ENCODE measurements at regions not wholly inside any gene's neighbourhood (a gene's known extent, or its start where the extent isn't known, plus 50 kb on each side); places are given as distances from the start of the nearest gene placed in this dataset.

- DNase-seq = no peak
These were observed 129.3 kb upstream of the CCDC68 start for GRCh38 chr18:55088561-55088960.

DNA sequence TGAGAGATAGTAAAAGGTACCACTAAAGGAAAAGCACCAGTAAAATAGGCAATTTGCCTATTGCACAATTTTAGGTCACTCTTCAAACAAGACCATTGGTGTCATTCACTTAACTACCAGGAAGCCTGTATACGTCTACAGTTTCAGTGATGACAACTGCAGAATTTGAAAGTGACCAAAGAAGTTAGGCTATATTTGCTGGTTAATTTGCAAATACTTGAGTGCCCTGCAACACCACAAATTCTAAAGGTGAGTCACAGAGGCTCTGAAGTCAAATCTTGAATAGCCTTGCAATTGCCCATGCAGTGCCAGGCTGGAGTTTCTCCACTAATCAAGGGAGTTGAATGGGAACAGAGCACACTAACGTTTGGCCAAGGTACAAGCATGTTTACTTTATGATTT lies 128.7 kb upstream of the CCDC68 start:
- DNase-seq = no peak

GRCh38 chr18:55086906-55087305 lies 127.6 kb upstream of the CCDC68 start:
- DNase-seq = no peak

- no peak for DNase-seq
These were observed 126.5 kb upstream of the CCDC68 start for GRCh38 chr18:55085557-55086285.

DNA sequence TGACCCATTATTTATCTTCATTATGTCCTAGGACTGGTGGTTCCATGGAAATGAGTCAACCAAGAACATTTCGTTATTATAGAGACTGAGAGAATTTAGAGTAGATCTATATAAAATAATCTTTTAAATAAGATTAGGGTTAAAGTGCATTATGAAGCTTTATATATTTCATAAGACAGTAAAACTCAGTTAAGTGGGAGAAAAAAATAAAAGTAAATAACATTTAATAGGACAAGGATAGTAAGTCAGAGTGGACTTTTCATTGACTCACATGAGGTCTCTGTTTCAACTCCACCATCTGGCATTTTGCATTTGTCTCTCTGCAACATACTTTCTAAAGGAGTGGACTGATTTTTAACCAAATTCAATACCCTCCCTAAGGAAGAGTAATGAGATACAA lies 125.3 kb upstream of the CCDC68 start:
- DNase-seq = no peak

DNA sequence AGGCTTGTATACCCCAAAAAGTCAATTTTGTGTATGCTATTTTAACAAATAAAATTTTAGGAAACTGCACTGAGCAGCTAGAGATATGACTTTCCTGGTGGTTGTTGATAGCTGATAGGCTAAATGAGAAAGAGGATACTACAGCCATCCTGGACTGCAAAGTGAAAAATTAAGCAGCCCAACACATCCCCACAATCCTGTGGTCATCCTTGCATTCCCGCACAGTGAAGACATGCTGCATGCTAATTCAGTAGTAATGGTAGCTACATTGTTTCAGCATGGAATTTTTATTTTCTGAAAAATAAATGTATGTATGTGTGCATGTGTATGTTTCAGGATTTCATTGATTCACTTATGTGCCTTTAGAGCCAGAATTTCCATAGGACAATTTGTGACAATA lies 124.2 kb upstream of the CCDC68 start:
- no peak for DNase-seq

DNA sequence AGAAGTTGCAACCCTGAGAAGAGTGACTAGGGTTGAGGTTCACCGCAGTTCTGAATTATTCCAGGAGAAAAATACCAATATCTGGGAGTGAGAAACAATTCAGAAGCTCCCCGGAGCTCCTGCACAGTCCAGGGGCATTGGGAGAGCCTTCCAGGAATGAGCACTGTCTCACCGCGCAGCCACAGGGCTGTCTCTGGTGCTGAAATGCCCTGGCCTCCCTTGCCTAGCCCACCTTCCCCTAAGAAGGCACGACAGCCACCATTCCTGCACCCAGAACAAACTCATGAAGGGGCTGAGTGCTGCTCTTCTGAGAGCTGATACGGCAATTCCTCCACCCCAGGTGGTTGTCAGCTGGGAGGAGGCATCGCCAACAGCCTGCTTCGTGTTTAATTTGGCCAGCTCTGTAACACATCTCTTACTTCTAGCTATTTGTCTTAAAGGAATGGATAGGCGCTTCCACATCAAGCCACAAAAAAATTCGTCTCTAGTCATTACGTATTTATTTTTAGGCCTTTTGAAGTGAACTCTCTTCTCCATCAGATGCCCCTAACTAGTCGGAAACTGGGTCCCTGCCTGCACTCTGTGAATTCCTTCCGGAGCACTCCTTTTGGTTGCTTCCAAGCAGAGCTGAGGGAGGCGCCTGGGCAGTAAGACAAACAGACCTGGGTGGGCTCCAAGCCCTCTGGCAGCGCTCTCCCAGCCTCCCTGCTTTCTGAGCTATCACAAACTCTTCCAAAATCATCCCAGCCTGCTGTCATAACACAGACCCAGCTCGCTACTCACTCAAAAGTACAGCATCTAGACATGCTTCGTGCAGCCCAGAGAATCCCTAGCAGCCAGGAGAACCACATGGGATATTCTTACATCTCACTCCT lies 120.5 kb upstream of the CCDC68 start:
- no peak for DNase-seq

DNA sequence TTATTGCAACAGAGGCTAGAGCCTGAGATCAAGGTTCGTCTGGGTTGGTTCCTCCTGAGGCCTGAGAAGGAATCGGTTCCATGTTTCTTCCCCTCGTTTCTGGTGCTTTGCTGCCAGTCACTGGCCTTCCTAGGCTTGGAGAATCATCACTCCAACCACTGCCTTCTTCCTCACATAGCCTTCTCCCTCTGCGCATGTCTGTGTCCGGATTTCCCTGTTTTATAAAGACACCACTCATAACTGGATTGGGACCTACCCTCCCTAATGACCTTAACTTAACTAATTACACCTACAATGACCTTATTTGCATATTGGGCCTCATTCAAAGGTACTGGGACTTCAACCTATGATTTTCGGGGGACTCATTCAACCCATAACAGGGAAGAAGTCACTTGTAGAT lies 119.8 kb upstream of the CCDC68 start:
- no peak for DNase-seq

DNA sequence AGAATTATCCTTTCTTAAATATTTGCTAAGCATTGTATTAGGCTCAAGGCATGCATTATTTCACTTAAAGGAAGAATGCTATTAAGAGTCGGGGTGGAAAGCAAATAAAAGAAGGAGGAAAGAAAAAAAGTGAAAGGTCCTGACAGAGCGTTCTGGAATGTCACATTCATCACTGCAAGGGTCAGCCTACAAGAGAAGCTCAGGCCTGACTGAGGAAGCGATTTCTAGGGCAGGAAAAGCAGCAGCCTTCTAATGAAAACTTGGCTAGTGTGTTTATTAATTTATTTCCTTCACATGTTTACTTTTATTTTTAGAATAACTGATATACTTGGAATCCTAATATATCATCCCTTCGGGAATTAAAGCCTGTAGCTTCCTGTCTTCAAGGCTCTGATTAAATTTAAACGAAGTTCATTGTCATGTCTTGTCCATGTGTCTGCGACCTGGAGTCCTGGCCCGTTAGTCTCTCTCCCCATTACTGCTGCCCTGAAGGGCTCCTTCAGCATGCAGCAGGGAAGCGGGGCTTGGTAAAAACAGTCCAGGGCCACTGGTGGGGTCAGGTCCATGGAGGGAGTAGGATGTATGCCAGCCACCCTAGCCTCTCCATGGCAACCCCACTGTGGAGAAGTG lies 119.2 kb upstream of the CCDC68 start:
- no peak for DNase-seq

DNA sequence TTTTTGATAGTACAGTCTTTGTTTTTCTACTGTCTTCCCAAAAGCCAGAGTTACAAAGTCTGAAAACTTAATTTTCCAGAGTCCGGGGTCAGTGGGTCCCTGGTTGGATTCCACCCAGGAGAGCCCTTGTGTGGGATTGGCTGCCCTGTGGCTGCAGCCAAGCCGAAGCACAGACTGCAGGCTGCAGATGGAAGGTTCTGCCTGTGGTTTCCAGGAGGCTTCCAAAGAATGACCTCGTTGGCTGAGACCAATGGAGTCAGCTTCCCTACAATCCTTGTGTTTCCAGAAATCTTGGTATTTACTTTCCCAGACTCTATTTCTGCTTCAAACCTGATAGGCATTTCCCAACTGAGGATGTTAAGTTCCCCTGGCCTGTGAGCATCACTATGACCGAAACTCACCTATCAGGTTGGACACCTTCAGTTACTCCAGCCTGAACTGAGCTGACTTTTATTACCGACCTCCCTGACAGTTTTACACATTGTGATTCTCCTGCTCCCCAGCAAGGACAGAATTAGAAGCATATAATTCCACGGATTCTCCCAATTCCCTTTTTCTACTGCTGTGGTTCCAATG lies 117.5 kb upstream of the CCDC68 start:
- DNase-seq = no peak

DNA sequence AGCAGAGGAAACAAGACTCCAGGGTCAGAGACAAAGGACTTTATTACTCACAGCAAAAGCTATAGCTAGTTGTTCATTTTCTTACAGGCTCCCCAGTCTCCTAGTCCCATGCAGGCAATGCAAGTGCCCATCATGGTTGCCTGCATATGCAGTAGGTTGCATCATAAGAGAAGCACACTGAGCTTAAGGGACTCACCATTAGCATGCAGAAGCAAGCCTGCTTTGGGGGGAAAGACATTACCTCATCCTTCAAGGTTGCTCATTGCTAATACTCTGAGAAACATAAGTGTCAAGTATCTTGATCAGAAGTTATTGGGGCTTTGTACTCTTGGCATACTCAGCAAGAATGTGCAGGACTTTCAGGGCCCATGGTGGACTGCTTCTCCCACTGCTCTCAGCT lies 114.6 kb upstream of the CCDC68 start:
- DNase-seq = no peak

DNA sequence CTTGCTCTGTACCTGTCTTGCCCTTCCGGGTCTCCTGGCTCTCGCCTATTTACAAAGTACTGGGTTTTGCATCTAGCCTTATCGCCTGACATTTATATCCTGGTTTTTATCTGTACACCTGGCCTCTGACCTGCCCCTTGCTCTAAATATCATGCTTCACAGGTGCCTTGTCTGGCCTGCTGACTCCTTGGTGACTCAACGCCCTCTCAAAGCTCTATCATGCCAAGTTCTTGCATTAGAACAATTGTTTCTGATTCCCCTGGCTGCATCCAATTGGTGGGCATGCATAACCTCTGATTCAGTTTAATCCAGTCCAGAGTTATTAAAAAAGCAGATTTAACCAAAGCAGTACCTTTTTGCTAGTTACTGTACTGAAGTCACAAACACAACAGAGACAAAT lies 113.9 kb upstream of the CCDC68 start:
- DNase-seq = no peak

DNA sequence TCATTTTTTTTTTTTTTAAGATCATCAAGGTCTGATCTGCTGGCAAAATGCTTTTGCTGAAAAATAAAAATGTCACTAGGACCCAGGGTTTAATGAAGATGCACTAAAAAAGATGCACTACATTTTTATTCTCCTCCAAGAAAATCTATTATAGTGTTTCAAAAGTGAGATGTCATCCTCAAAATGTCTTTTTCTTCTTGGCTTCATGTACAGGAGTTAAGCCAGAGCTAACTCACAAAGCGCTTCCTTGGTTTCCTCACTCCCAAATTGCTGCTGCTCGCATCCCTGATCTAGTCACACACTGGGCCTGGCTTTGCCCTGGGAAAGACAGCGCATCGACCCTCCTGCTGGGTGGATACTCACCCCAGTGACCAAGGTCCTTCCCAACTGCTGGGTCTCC lies 113.4 kb upstream of the CCDC68 start:
- no peak for DNase-seq

GRCh38 chr18:55072181-55072580 lies 112.9 kb upstream of the CCDC68 start:
- no peak for DNase-seq

DNA sequence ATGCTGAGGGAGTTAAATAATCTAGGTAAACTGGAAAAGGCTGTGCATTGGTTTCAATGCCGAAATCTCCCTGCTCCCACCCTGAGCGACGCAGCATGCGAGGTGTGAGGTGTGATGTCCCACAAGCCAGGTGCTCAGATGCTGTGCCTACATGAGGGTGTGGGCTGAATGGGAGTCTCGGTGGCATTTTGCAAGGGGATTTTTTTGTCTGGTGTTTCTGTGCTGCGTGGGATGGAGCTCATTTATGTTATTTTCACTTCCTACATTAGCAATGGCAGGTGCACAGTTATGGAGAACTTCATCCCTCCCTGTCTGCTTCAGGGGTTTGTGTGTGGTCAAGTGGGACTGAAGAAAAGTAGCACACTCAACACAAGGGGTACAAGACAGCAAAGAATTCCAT lies 110.2 kb upstream of the CCDC68 start:
- DNase-seq = no peak

- no peak for DNase-seq
These were observed 105.5 kb upstream of the CCDC68 start for GRCh38 chr18:55064760-55065159.

GRCh38 chr18:55064073-55064472 lies 104.8 kb upstream of the CCDC68 start:
- DNase-seq = no peak

- DNase-seq = no peak
These were observed 95.0 kb upstream of the CCDC68 start for GRCh38 chr18:55054021-55054990.

DNA sequence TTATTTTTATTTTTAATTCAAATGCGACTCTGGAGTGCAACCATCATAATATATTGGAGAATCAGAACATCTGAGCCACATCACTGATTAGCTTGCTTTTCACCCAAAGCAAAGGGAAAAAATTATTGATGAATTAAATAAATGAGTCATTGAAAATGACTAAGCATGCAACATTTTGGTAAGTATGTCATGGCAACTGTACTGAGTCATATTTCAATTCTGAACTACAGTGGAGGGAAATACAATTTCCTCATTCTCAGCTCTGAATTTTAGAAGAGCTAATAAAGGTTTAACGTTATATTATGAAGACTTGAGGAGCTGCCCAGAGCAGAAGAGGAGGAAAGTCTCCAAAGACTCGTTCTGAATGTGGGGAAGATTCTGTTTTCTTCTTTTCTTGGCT lies 89.6 kb upstream of the CCDC68 start:
- DNase-seq = no peak

GRCh38 chr18:55047546-55047945 lies 88.3 kb upstream of the CCDC68 start:
- no peak for DNase-seq

GRCh38 chr18:55041366-55041765 lies 82.1 kb upstream of the CCDC68 start:
- no peak for DNase-seq

DNA sequence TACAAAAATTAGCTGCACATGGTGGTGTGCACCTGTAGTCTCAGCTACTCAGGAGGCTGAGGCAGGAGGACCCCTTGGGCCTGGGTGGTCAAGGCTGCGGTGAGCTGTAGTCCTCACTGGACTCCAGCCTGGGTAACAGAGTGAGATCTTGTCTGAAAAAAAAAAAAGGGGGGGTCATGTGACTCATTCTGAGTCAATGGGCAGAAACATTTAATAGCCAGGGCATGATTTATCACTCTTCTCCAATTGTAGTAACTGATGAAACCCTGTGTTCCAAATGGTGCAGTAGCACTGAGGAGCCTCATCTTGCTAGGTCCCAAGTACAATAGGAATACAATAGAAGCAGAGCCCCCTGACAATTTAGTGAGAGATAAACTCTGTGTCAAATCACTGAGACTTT lies 78.9 kb upstream of the CCDC68 start:
- DNase-seq = no peak
